Liver (tissue), 8 donors: ENCODE measurements at regions not wholly inside any gene's neighbourhood (a gene's known extent, or its start where the extent isn't known, plus 50 kb on each side); places are given as distances from the start of the nearest gene placed in this dataset.
"Not testable (repeated sequence)": the region's sequence is repeated elsewhere in the genome, so short reads cannot be mapped to it uniquely, and the experiment has no call there.

Experiments used
- DNase-seq: peaks from one replicate; pipeline ENCODE4 v3.0.0-alpha.2; 2017; ENCODE audit warnings: low spot score
- H3K27ac ChIP-seq, 2 donors: one replicate each; pipeline ENCODE4 v1.7.0; 2013; ENCODE audit warnings: inconsistent platforms in 2 of 2, low read length in 2 of 2, control low read depth in 1 of 2, low read depth in 1 of 2, mild to moderate bottlenecking in 1 of 2
- H3K27me3 ChIP-seq, 4 donors: one replicate each; pipeline versions ENCODE4 v1.6.1 to v1.7.0; 2013; ENCODE audit warnings: low read length in 3 of 4, inconsistent platforms in 1 of 4, mild to moderate bottlenecking in 1 of 4, moderate library complexity in 1 of 4; ENCODE audit not compliant: control insufficient read depth in 4 of 4, insufficient read depth in 4 of 4
- H3K36me3 ChIP-seq, 4 donors: one replicate each; pipeline versions ENCODE4 v1.6.1 to v1.7.0; 2013; ENCODE audit warnings: low read length in 3 of 4, mild to moderate bottlenecking in 3 of 4, low read depth in 1 of 4, moderate library complexity in 1 of 4; ENCODE audit not compliant: control insufficient read depth in 4 of 4, insufficient read depth in 3 of 4
- H3K4me1 ChIP-seq, 4 donors: one replicate each; pipeline versions ENCODE4 v1.6.1 to v1.7.0; 2013; ENCODE audit warnings: low read length in 3 of 4, mild to moderate bottlenecking in 3 of 4, moderate library complexity in 1 of 4; ENCODE audit not compliant: control insufficient read depth in 4 of 4, insufficient read depth in 4 of 4
- H3K4me3 ChIP-seq, 3 donors: one replicate each; pipeline versions ENCODE4 v1.6.1 to v1.7.0; 2013; ENCODE audit warnings: low read length in 3 of 3, control low read depth in 1 of 3, low read depth in 1 of 3, mild to moderate bottlenecking in 1 of 3
- H3K9ac ChIP-seq, 2 donors: one replicate each; pipeline ENCODE4 v1.7.0; 2013; ENCODE audit warnings: low read length in 2 of 2, mild to moderate bottlenecking in 2 of 2, moderate library complexity in 2 of 2, control low read depth in 1 of 2, low read depth in 1 of 2
- H3K9me3 ChIP-seq, 4 donors: one replicate each; pipeline versions ENCODE4 v1.6.1 to v1.7.0; 2013; ENCODE audit warnings: low read length in 3 of 4; ENCODE audit not compliant: control insufficient read depth in 4 of 4
- EGR1 ChIP-seq, 2 donors: IDR thresholded peaks; 2 replicates each; pipeline ENCODE4 v1.6.1; 2016 to 2018; ENCODE audit warnings: antibody characterized with exemption in 2 of 2, low read depth in 2 of 2
- FOXA1 ChIP-seq: IDR thresholded peaks from 2 replicates; pipeline ENCODE4 v1.6.1; 2016; ENCODE audit warnings: antibody characterized with exemption
- FOXA2 ChIP-seq: IDR thresholded peaks from 2 replicates; pipeline ENCODE4 v1.6.1; 2016; ENCODE audit warnings: antibody characterized with exemption
- GABPA ChIP-seq, 2 donors: IDR thresholded peaks in 1 of 2; conservative IDR thresholded peaks in 1 of 2; 2 replicates each; pipeline ENCODE4 v1.6.1; 2016; ENCODE audit warnings: antibody characterized with exemption in 2 of 2, mild to moderate bottlenecking in 1 of 2, moderate library complexity in 1 of 2
- HNF4A ChIP-seq, 2 donors: conservative IDR thresholded peaks; 2 replicates each; pipeline ENCODE4 v1.6.1; 2016; ENCODE audit warnings: antibody characterized with exemption in 2 of 2, mild to moderate bottlenecking in 2 of 2
- HNF4G ChIP-seq: IDR thresholded peaks from 2 replicates; pipeline ENCODE4 v1.6.1; 2016; ENCODE audit warnings: antibody characterized with exemption
- JUND ChIP-seq, 2 donors: IDR thresholded peaks; 2 replicates each; pipeline ENCODE4 v1.6.1; 2016; ENCODE audit warnings: antibody characterized with exemption in 2 of 2
- NR2F2 ChIP-seq: IDR thresholded peaks from 2 replicates; pipeline ENCODE4 v1.6.1; 2016; ENCODE audit warnings: antibody characterized with exemption
- RAD21 ChIP-seq, 2 donors: IDR thresholded peaks; 2 replicates each; pipeline ENCODE4 v1.6.1; 2016; ENCODE audit warnings: antibody characterized with exemption in 2 of 2, mild to moderate bottlenecking in 2 of 2
- RXRA ChIP-seq, 2 donors: IDR thresholded peaks; 2 replicates each; pipeline ENCODE4 v1.6.1; 2017 to 2018; ENCODE audit warnings: antibody characterized with exemption in 2 of 2, mild to moderate bottlenecking in 1 of 2
- SP1 ChIP-seq: IDR thresholded peaks from 2 replicates; pipeline ENCODE4 v1.6.1; 2018; ENCODE audit warnings: antibody characterized with exemption, mild to moderate bottlenecking
- TAF1 ChIP-seq: conservative IDR thresholded peaks from 2 replicates; pipeline ENCODE4 v1.6.1; 2016; ENCODE audit warnings: antibody characterized with exemption, mild to moderate bottlenecking
- YY1 ChIP-seq: IDR thresholded peaks from 2 replicates; pipeline ENCODE4 v1.6.1; 2016; ENCODE audit warnings: antibody characterized with exemption, mild to moderate bottlenecking
- WGBS: extraction: QIAGEN DNeasy Blood & Tissue Kit; methylation state at CpG from one replicate; pipeline ENCODE4 v1.1.7; 2013; 5-methylcytosine and 5-hydroxymethylcytosine counted together
- TF ChIP-seq, protein P1 (sequence below): IDR thresholded peaks from 2 replicates; pipeline ENCODE4 v1.6.1; 2016; ENCODE audit warnings: antibody characterized with exemption
- TF ChIP-seq, protein P2 (sequence below): IDR thresholded peaks from 2 replicates; pipeline ENCODE4 v1.6.1; 2016; ENCODE audit warnings: antibody characterized with exemption, mild to moderate bottlenecking
- TF ChIP-seq, protein P3 (sequence below): fragments of 150-350 bp; IDR thresholded peaks from 2 replicates; pipeline ENCODE4 v1.5.1; 2017; ENCODE audit warnings: improper control_type of control experiment, low read depth, low read length; ENCODE audit not compliant: missing input control
- TF ChIP-seq, protein P4 (sequence below): IDR thresholded peaks from 2 replicates; pipeline ENCODE4 v1.6.1; 2016; ENCODE audit warnings: antibody characterized with exemption
- donor health status: healthy.
- donor health status: healthy.
- donor health status: healthy.
- donor health status: healthy.
- donor health status: healthy.

DNA sequence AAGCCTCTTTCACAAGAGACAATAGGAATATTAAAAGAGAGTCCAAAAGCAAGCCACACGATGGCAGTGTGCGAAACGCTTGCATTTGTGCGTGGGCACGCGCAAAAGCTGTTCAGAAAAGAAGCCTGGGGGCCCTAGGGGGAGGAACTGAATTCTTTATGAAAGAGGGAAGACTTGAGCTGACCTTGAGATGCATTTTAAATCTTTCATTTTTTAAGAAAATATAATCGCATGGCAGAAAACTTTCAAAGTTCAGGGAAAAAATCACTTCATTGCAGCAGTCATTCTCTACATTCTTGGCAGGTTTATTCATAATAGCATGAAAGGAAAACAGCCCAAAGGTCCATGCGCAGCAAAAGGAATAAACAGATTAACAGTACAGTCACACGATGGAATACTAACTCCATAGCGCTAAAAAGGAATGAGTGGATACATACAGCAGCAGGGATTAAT, 206.5 kb upstream of the PRKCQ start:
- no peak for TF ChIP-seq TAF1
- TF ChIP-seq, protein P1, sequence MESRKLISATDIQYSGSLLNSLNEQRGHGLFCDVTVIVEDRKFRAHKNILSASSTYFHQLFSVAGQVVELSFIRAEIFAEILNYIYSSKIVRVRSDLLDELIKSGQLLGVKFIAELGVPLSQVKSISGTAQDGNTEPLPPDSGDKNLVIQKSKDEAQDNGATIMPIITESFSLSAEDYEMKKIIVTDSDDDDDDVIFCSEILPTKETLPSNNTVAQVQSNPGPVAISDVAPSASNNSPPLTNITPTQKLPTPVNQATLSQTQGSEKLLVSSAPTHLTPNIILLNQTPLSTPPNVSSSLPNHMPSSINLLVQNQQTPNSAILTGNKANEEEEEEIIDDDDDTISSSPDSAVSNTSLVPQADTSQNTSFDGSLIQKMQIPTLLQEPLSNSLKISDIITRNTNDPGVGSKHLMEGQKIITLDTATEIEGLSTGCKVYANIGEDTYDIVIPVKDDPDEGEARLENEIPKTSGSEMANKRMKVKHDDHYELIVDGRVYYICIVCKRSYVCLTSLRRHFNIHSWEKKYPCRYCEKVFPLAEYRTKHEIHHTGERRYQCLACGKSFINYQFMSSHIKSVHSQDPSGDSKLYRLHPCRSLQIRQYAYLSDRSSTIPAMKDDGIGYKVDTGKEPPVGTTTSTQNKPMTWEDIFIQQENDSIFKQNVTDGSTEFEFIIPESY: no peak
- TF ChIP-seq YY1: no peak
- TF ChIP-seq HNF4G: no peak
- TF ChIP-seq FOXA2: no peak
- TF ChIP-seq, protein P2, sequence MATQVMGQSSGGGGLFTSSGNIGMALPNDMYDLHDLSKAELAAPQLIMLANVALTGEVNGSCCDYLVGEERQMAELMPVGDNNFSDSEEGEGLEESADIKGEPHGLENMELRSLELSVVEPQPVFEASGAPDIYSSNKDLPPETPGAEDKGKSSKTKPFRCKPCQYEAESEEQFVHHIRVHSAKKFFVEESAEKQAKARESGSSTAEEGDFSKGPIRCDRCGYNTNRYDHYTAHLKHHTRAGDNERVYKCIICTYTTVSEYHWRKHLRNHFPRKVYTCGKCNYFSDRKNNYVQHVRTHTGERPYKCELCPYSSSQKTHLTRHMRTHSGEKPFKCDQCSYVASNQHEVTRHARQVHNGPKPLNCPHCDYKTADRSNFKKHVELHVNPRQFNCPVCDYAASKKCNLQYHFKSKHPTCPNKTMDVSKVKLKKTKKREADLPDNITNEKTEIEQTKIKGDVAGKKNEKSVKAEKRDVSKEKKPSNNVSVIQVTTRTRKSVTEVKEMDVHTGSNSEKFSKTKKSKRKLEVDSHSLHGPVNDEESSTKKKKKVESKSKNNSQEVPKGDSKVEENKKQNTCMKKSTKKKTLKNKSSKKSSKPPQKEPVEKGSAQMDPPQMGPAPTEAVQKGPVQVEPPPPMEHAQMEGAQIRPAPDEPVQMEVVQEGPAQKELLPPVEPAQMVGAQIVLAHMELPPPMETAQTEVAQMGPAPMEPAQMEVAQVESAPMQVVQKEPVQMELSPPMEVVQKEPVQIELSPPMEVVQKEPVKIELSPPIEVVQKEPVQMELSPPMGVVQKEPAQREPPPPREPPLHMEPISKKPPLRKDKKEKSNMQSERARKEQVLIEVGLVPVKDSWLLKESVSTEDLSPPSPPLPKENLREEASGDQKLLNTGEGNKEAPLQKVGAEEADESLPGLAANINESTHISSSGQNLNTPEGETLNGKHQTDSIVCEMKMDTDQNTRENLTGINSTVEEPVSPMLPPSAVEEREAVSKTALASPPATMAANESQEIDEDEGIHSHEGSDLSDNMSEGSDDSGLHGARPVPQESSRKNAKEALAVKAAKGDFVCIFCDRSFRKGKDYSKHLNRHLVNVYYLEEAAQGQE: no peak
- TF ChIP-seq JUND (IDR thresholded peaks at IDR 0.05): no peak

DNA sequence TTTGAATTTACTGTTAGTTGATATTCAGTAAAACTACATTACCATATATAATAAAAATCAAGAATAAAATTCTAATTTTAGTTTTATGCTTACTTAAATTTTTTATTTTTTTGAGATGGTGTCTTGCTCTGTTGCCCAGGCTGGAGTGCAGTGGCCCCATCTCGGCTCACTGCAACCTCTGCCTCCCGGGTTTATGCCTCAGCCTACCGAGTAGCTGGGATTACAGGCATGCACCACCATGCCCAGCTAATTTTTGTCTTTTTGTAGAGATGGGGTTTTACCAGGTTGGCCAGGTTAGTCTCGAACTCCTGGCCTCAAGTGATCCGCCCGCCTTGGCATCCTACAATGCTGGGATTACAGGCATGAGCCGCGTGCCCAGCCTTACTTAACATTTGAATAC, 204.4 kb upstream of the PRKCQ start:
- not testable (repeated sequence) for H3K36me3 ChIP-seq, H3K27ac ChIP-seq, H3K4me3 ChIP-seq, DNase-seq, H3K27me3 ChIP-seq, H3K4me1 ChIP-seq, H3K9ac ChIP-seq, H3K9me3 ChIP-seq
- WGBS: 89% methylated on average over 8 of the region's 8 CpGs

More for the DNA sequence above, 206.5 kb upstream of the PRKCQ start:
- DNase-seq: no peak
- Histone ChIP-seq H3K4me3 (no peak overlapping the region), H3K4me1 (no peaks in the 10 kb centered on the region), H3K36me3 (no peaks in the 10 kb centered on the region), H3K27me3 (no peaks in the 10 kb centered on the region), H3K27ac (no peak overlapping the region), H3K9me3 (no peaks in the 10 kb centered on the region), H3K9ac (no peak overlapping the region)
- 66% methylated on average over 10 of the region's 10 CpGs for WGBS

DNA sequence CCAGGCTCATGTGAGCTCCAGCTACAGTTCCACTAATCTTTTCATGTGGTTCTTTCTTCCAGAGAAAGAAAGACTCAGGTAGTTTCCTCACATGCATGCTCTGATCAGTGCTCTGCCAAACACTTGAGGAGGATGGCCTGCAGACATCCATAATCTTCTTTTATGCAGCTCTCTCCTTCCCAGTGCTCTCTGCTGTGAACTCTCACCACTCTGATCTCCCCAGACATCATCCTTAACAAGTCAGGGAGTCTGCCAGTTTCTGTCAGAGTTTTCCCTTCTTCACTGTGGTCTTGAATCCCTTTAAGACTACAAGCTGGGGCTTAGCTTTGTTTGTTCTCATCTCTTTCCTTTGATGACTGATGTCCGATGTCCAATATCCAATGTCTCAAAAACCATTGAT, 203.4 kb upstream of the PRKCQ start:
- H3K4me1 ChIP-seq: no peaks in the 10 kb centered on the region
- no peak overlapping the region for H3K9ac ChIP-seq
- DNase-seq: no peak
- no peak overlapping the region for H3K27ac ChIP-seq
- H3K9me3 ChIP-seq: no peaks in the 10 kb centered on the region
- no peaks in the 10 kb centered on the region for H3K36me3 ChIP-seq
- WGBS: 95% methylated on average over 1 of the region's 1 CpG
- no peak overlapping the region for H3K4me3 ChIP-seq
- no peaks in the 10 kb centered on the region for H3K27me3 ChIP-seq
- TF ChIP-seq GABPA (IDR thresholded peaks at IDR 0.05 in 1 of 2, conservative IDR thresholded peaks at IDR 0.05 in 1 of 2): no peak
- TF ChIP-seq SP1: no peak
- TF ChIP-seq NR2F2: no peak
- no peak for TF ChIP-seq RXRA (IDR thresholded peaks at IDR 0.05)
- no peak for TF ChIP-seq YY1
- TF ChIP-seq, protein P3, sequence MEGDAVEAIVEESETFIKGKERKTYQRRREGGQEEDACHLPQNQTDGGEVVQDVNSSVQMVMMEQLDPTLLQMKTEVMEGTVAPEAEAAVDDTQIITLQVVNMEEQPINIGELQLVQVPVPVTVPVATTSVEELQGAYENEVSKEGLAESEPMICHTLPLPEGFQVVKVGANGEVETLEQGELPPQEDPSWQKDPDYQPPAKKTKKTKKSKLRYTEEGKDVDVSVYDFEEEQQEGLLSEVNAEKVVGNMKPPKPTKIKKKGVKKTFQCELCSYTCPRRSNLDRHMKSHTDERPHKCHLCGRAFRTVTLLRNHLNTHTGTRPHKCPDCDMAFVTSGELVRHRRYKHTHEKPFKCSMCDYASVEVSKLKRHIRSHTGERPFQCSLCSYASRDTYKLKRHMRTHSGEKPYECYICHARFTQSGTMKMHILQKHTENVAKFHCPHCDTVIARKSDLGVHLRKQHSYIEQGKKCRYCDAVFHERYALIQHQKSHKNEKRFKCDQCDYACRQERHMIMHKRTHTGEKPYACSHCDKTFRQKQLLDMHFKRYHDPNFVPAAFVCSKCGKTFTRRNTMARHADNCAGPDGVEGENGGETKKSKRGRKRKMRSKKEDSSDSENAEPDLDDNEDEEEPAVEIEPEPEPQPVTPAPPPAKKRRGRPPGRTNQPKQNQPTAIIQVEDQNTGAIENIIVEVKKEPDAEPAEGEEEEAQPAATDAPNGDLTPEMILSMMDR: no peak
- TF ChIP-seq, protein P2: no peak
- TF ChIP-seq TAF1: no peak
- TF ChIP-seq HNF4G: no peak
- TF ChIP-seq FOXA1: no peak
- TF ChIP-seq, protein P4, sequence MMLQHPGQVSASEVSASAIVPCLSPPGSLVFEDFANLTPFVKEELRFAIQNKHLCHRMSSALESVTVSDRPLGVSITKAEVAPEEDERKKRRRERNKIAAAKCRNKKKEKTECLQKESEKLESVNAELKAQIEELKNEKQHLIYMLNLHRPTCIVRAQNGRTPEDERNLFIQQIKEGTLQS: no peak
- no peak for TF ChIP-seq HNF4A (conservative IDR thresholded peaks at IDR 0.05)
- no peak for TF ChIP-seq RAD21 (IDR thresholded peaks at IDR 0.05)
- TF ChIP-seq FOXA2: no peak
- no peak for TF ChIP-seq EGR1 (IDR thresholded peaks at IDR 0.05; ENCODE audit: low read depth in 2 of 2)
